ENCODE measurements at regions not wholly inside any gene's neighbourhood (a gene's known extent, or its start where the extent isn't known, plus 50 kb on each side); places are given as distances from the start of the nearest gene placed in this dataset.
"Not testable (repeated sequence)": the region's sequence is repeated elsewhere in the genome, so short reads cannot be mapped to it uniquely, and the experiment has no call there.

GRCh38 chr6:164692772-164693510 lies 616.5 kb downstream of the C6orf118 start:
- no peak for DNase-seq

GRCh38 chr6:164690702-164691500 lies 618.5 kb downstream of the C6orf118 start:
- DNase-seq: peak; percentile 11 to 15

- DNase-seq: no peak
These were observed 619.2 kb downstream of the C6orf118 start for GRCh38 chr6:164690241-164690640.

- DNase-seq: no peak
These were observed 644.1 kb downstream of the C6orf118 start for GRCh38 chr6:164665328-164665727.

- no peak for DNase-seq
These were observed 645.8 kb downstream of the C6orf118 start for GRCh38 chr6:164663634-164664033.

GRCh38 chr6:164661716-164662115 lies 647.7 kb downstream of the C6orf118 start:
- DNase-seq: no peak

GRCh38 chr6:164660781-164661180 lies 648.6 kb downstream of the C6orf118 start:
- no peak for DNase-seq

- DNase-seq: peak; percentile 37 to 62
These were observed 668.4 kb downstream of the C6orf118 start for GRCh38 chr6:164640956-164641355.

GRCh38 chr6:164628302-164628931 lies 681.0 kb downstream of the C6orf118 start:
- DNase-seq: no peak

GRCh38 chr6:164616917-164617524 lies 692.4 kb downstream of the C6orf118 start:
- no peak for DNase-seq

- DNase-seq: peak in 1 of 2 donors; percentile 2
These were observed 696.7 kb downstream of the C6orf118 start for GRCh38 chr6:164612751-164613150.

GRCh38 chr6:164610859-164611258 lies 698.5 kb downstream of the C6orf118 start:
- DNase-seq: not testable (repeated sequence)

GRCh38 chr6:164602415-164602814 lies 707.0 kb downstream of the C6orf118 start:
- DNase-seq: not testable (repeated sequence)

- DNase-seq: no peak
These were observed 727.8 kb downstream of the C6orf118 start for GRCh38 chr6:164581563-164581962.

GRCh38 chr6:164579035-164579434 lies 730.4 kb downstream of the C6orf118 start:
- DNase-seq: no peak

- DNase-seq: no peak
These were observed 730.8 kb downstream of the C6orf118 start for GRCh38 chr6:164578616-164579015.

GRCh38 chr6:164570801-164571200 lies 738.6 kb downstream of the C6orf118 start:
- DNase-seq: no peak

GRCh38 chr6:164569509-164569908 lies 739.9 kb downstream of the C6orf118 start:
- DNase-seq: no peak

- DNase-seq: peak; percentile 5 to 55
These were observed 745.5 kb downstream of the C6orf118 start for GRCh38 chr6:164563924-164564323.

- no peak for DNase-seq
These were observed 747.7 kb downstream of the C6orf118 start for GRCh38 chr6:164561656-164562055.

GRCh38 chr6:164554700-164555476 lies 754.5 kb downstream of the C6orf118 start:
- peak; percentile 23 to 36 for DNase-seq

- no peak for DNase-seq
These were observed 755.2 kb downstream of the C6orf118 start for GRCh38 chr6:164554226-164554625.
